CD14-positive monocyte (primary cell): ENCODE measurements at regions not wholly inside any gene's neighbourhood (a gene's known extent, or its start where the extent isn't known, plus 50 kb on each side); places are given as distances from the start of the nearest gene placed in this dataset.

ENCODE experiments used
- DNase-seq, 3 donors: peaks; one replicate each; pipeline ENCODE4 v3.0.0-alpha.2; 2011 to 2022
- H2AFZ ChIP-seq: 2 replicates; pipeline ENCODE4 v1.6.0; 2012; ENCODE audit warnings: mild to moderate bottlenecking, low read depth, low read length, inconsistent platforms; ENCODE audit not compliant: insufficient read depth, poor library complexity, severe bottlenecking
- H3K27ac ChIP-seq, 2 donors: 1 replicate in 1 of 2; 2 replicates in 1 of 2; pipeline ENCODE4 v1.5.1; 2012 to 2013; ENCODE audit warnings: low read length in 2 of 2, control low read depth in 1 of 2, inconsistent platforms in 1 of 2, low read depth in 1 of 2, mild to moderate bottlenecking in 1 of 2
- H3K27me3 ChIP-seq, 2 donors: one replicate each; pipeline versions ENCODE4 v1.6.0 to v1.6.1; 2011 to 2013; ENCODE audit warnings: low read length in 2 of 2; ENCODE audit not compliant: control insufficient read depth in 2 of 2, insufficient read depth in 2 of 2
- H3K36me3 ChIP-seq, 2 donors: replicated peaks in 1 of 2; 1 replicate in 1 of 2; 2 replicates in 1 of 2; pipeline versions ENCODE4 v1.5.1 to v1.6.1; 2012 to 2013; ENCODE audit warnings: low read length in 2 of 2, control low read depth in 1 of 2, inconsistent platforms in 1 of 2, mild to moderate bottlenecking in 1 of 2; ENCODE audit not compliant: insufficient read depth in 2 of 2, control insufficient read depth in 1 of 2
- H3K4me1 ChIP-seq, 2 donors: 1 replicate in 1 of 2; 2 replicates in 1 of 2; pipeline versions ENCODE4 v1.5.1 to v1.6.1; 2012 to 2013; ENCODE audit warnings: low read length in 2 of 2, control low read depth in 1 of 2, inconsistent platforms in 1 of 2, mild to moderate bottlenecking in 1 of 2, moderate library complexity in 1 of 2; ENCODE audit not compliant: insufficient read depth in 2 of 2, control insufficient read depth in 1 of 2
- H3K4me2 ChIP-seq: replicated peaks from 2 replicates; pipeline ENCODE3; 2012; ENCODE audit warnings: low read length, moderate library complexity, mild to moderate bottlenecking; ENCODE audit not compliant: poor library complexity, severe bottlenecking; ENCODE audit errors: extremely low read depth
- H3K4me3 ChIP-seq, 3 experiments: fragments of 200-600 bp in 1 of 3; sonication (generic) in 1 of 3; replicated peaks in 1 of 3; 1 replicate in 2 of 3; 2 replicates in 1 of 3; pipeline ENCODE4 v1.5.1; 2011 to 2013; ENCODE audit warnings: low read length in 3 of 3, mild to moderate bottlenecking in 3 of 3, control low read depth in 2 of 3, low read depth in 2 of 3, inconsistent platforms in 1 of 3, moderate library complexity in 1 of 3
- H3K79me2 ChIP-seq: 2 replicates; pipeline ENCODE4 v1.6.0; 2012; ENCODE audit warnings: mild to moderate bottlenecking, control low read depth, inconsistent platforms, low read length, moderate library complexity; ENCODE audit not compliant: insufficient read depth
- H3K9ac ChIP-seq: 2 replicates; pipeline ENCODE4 v1.6.0; 2017; ENCODE audit warnings: low read length, mild to moderate bottlenecking; ENCODE audit not compliant: insufficient read depth, poor library complexity, severe bottlenecking
- H3K9me3 ChIP-seq, 2 donors: replicated peaks in 1 of 2; 1 replicate in 1 of 2; 2 replicates in 1 of 2; pipeline versions ENCODE4 v1.5.1 to v1.6.1; 2012 to 2013; ENCODE audit warnings: low read length in 2 of 2, control low read depth in 1 of 2; ENCODE audit not compliant: control insufficient read depth in 1 of 2, insufficient read depth in 1 of 2
- H4K20me1 ChIP-seq: 2 replicates; pipeline ENCODE4 v1.6.0; 2012; ENCODE audit warnings: mild to moderate bottlenecking, low read length, control low read depth, moderate library complexity; ENCODE audit not compliant: insufficient read depth
- H3K27ac Mint-ChIP-seq, 7 donors: one replicate each; pipeline ENCODE4 v1.8.0; 2020; ENCODE audit warnings: mild to moderate bottlenecking in 7 of 7, mixed read lengths in 7 of 7, moderate library complexity in 6 of 7, inconsistent platforms in 2 of 7
- H3K27me3 Mint-ChIP-seq, 3 donors: one replicate each; pipeline ENCODE4 v1.8.0; 2021 to 2022; ENCODE audit warnings: low read depth in 3 of 3, mild to moderate bottlenecking in 3 of 3, mixed read lengths in 3 of 3, moderate library complexity in 3 of 3, inconsistent platforms in 1 of 3
- H3K36me3 Mint-ChIP-seq, 2 donors: one replicate each; pipeline ENCODE4 v1.8.0; 2020; ENCODE audit warnings: mixed read lengths in 2 of 2, inconsistent platforms in 1 of 2, mild to moderate bottlenecking in 1 of 2
- H3K4me1 Mint-ChIP-seq: one replicate; pipeline ENCODE4 v1.8.0; 2020; ENCODE audit warnings: mild to moderate bottlenecking, mixed read lengths
- H3K4me3 Mint-ChIP-seq, 2 donors: one replicate each; pipeline ENCODE4 v1.8.0; 2020; ENCODE audit warnings: mild to moderate bottlenecking in 2 of 2, mixed read lengths in 2 of 2, moderate library complexity in 1 of 2
- H3K9me3 Mint-ChIP-seq, 7 donors: one replicate each; pipeline ENCODE4 v1.8.0; 2020 to 2022; ENCODE audit warnings: mixed read lengths in 7 of 7, mild to moderate bottlenecking in 6 of 7, moderate library complexity in 6 of 7, inconsistent platforms in 2 of 7
- CTCF ChIP-seq: fragments of 200-600 bp; IDR thresholded peaks from one replicate; pipeline ENCODE4 v1.8.0; 2022; ENCODE audit warnings: antibody characterized with exemption, mild to moderate bottlenecking
- WGBS: methylation state at CpG from one replicate; pipeline ENCODE4 v1.1.5; 2013; ENCODE audit warnings: missing lambda C conversion rate; ENCODE audit not compliant: insufficient coverage; 5-methylcytosine and 5-hydroxymethylcytosine counted together
- intact Hi-C, 2 donors: fragments of 100-400 bp; cut with micrococcal nuclease; formaldehyde crosslinking; loops; one replicate each; pipeline versions ENCODE4 v1.15.0 to v1.15.1; 2023

- Histone ChIP-seq H3K4me2 (no peak overlapping the region), H3K4me1 (peaks cover 0 to 4% of the 10 kb centered on the region in 2 donors), H3K36me3 (no peaks in the 10 kb centered on the region), H2AFZ (no peak overlapping the region), H3K9ac (no peak overlapping the region), H3K4me3 (no peak overlapping the region), H3K9me3 (peaks cover 2 to 3% of the 10 kb centered on the region in 2 donors), H3K79me2 (no peaks in the 10 kb centered on the region), H3K27me3 (no peaks in the 10 kb centered on the region), H3K27ac (no peak overlapping the region), H4K20me1 (no peaks in the 10 kb centered on the region)
- no peak for DNase-seq
- H3K36me3 Mint-ChIP-seq: no peaks in the 10 kb centered on the region
- TF ChIP-seq CTCF: no peak
- peak overlapping the region in 1 of 2 donors; percentile 31 for H3K4me3 Mint-ChIP-seq
- intact Hi-C loops: no loop called here
- no peaks in the 10 kb centered on the region for H3K4me1 Mint-ChIP-seq
- H3K9me3 Mint-ChIP-seq: peaks cover 2 to 21% (median 8%) of the 10 kb centered on the region in 7 donors
- H3K27ac Mint-ChIP-seq: no peak overlapping the region
- WGBS: 92% methylated on average over 7 of the region's 12 CpGs
- peaks cover 3 to 10% (median 10%) of the 10 kb centered on the region in 3 donors for H3K27me3 Mint-ChIP-seq
Measured at GRCh38 chr7:157485361-157485831, 148.6 kb downstream of the DNAJB6 start.

GRCh38 chr7:157486007-157486755 is 149.4 kb downstream of the DNAJB6 start:
- Histone ChIP-seq H3K27ac (no peak overlapping the region), H3K4me3 (no peak overlapping the region), H3K9me3 (peaks cover 6% of the 10 kb centered on the region in 2 donors), H3K9ac (no peak overlapping the region), H3K27me3 (no peaks in the 10 kb centered on the region), H4K20me1 (no peaks in the 10 kb centered on the region), H3K4me2 (no peak overlapping the region), H3K79me2 (no peaks in the 10 kb centered on the region), H2AFZ (no peak overlapping the region), H3K36me3 (no peaks in the 10 kb centered on the region), H3K4me1 (peaks cover 6% of the 10 kb centered on the region in 2 donors)
- intact Hi-C loops: no loop called here
- Mint-ChIP-seq H3K27ac (no peak overlapping the region), H3K27me3 (peaks cover 3 to 10% (median 10%) of the 10 kb centered on the region in 3 donors), H3K4me3 (no peak overlapping the region), H3K9me3 (peaks cover 2 to 26% (median 14%) of the 10 kb centered on the region in 7 donors), H3K4me1 (peaks cover 4% of the 10 kb centered on the region), H3K36me3 (no peaks in the 10 kb centered on the region)
- WGBS: 72% methylated on average over 6 of the region's 11 CpGs
- DNase-seq: no peak
- TF ChIP-seq CTCF: no peak
